Uterus (tissue), 3 donors: ENCODE measurements at regions not wholly inside any gene's neighbourhood (a gene's known extent, or its start where the extent isn't known, plus 50 kb on each side); places are given as distances from the start of the nearest gene placed in this dataset.

Experiments used
- DNase-seq, 2 donors: peaks; one replicate each; pipeline ENCODE4 v3.0.0-alpha.2; 2019 to 2020
- H3K27ac ChIP-seq, 2 donors: fragments of 200-600 bp; sonication (generic); 1 replicate in 1 of 2; 2 replicates in 1 of 2; pipeline ENCODE4 v1.5.1; 2016 to 2018
- H3K27me3 ChIP-seq, 2 donors: fragments of 200-600 bp; sonication (generic); one replicate each; pipeline ENCODE4 v1.5.1; 2018 to 2019; ENCODE audit warnings: control low read depth in 1 of 2
- H3K36me3 ChIP-seq, 2 donors: fragments of 200-600 bp; sonication (generic); one replicate each; pipeline ENCODE4 v1.5.1; 2019; ENCODE audit warnings: control low read depth in 1 of 2
- H3K4me1 ChIP-seq, 2 donors: fragments of 200-600 bp; sonication (generic); one replicate each; pipeline ENCODE4 v1.5.1; 2018 to 2019; ENCODE audit warnings: control low read depth in 1 of 2
- H3K4me3 ChIP-seq, 2 donors: fragments of 200-600 bp; sonication (generic); 1 replicate in 1 of 2; 2 replicates in 1 of 2; pipeline ENCODE4 v1.5.1; 2018 to 2019; ENCODE audit warnings: mild to moderate bottlenecking in 1 of 2
- H3K9me3 ChIP-seq, 2 donors: fragments of 200-600 bp; sonication (generic); one replicate each; pipeline ENCODE4 v1.5.1; 2019; ENCODE audit warnings: control low read depth in 1 of 2
- CTCF ChIP-seq, 4 experiments: fragments of 200-600 bp in 2 of 4; fragments of 450-650 bp in 2 of 4; sonication (generic) in 2 of 4; IDR thresholded peaks; one replicate each; pipeline ENCODE4 v1.5.1; 2016 to 2019; ENCODE audit warnings: antibody characterized with exemption in 4 of 4, mild to moderate bottlenecking in 2 of 4, moderate library complexity in 1 of 4
- POLR2A ChIP-seq, 2 donors: fragments of 450-650 bp; IDR thresholded peaks; one replicate each; pipeline ENCODE4 v1.6.1; 2016; ENCODE audit warnings: antibody characterized with exemption in 2 of 2, mild to moderate bottlenecking in 1 of 2, moderate library complexity in 1 of 2
- intact Hi-C: fragments of 100-400 bp; cut with DNase I; formaldehyde crosslinking; loops from one replicate; pipeline ENCODE4 v1.15.1; 2023; ENCODE audit warnings: low total_unique reads
- donor health status: DM: yes; HTN: yes; CAD: no.

GRCh38 chr3:147975165-147975564 is 566.0 kb downstream of the ZIC1 start:
- H3K4me3 ChIP-seq, result no peak overlapping the region
- intact Hi-C loops, result no loop called here
- H3K27me3 ChIP-seq, result no peaks in the 10 kb centered on the region
- no peaks in the 10 kb centered on the region for H3K9me3 ChIP-seq
- no peaks in the 10 kb centered on the region for H3K4me1 ChIP-seq
- no peaks in the 10 kb centered on the region for H3K36me3 ChIP-seq
- TF ChIP-seq POLR2A (IDR thresholded peaks at IDR 0.05) (no peak), CTCF (IDR thresholded peaks at IDR 0.05) (no peak)
- H3K27ac ChIP-seq, result no peak overlapping the region
- no peak for DNase-seq

GRCh38 chr3:147977001-147977400 is 567.8 kb downstream of the ZIC1 start:
- H3K4me3 ChIP-seq, result no peak overlapping the region
- intact Hi-C loops, result no loop called here
- H3K4me1 ChIP-seq, result no peaks in the 10 kb centered on the region
- no peak overlapping the region for H3K27ac ChIP-seq
- no peaks in the 10 kb centered on the region for H3K27me3 ChIP-seq
- no peaks in the 10 kb centered on the region for H3K36me3 ChIP-seq
- no peaks in the 10 kb centered on the region for H3K9me3 ChIP-seq
- no peak for DNase-seq
- TF ChIP-seq POLR2A (IDR thresholded peaks at IDR 0.05) (no peak), CTCF (IDR thresholded peaks at IDR 0.05) (no peak)

DNA sequence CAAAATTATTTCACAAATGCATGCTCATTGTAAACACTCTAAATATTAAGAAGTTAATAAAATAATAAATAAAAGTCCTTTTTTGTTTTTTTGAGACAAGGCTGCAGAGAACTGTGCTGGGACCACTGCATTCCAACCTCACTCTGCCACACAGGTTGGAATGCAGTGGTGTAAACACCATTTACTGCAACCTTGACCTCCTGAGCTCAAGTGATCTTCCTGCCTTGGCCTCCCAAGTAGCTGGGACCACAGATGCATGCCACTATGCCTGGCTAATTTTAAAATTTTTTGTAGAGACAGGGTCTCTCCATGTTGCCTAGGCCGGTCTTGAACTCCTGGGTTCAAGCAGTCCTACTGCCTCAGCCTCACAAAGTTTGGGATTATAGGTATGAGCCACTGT is 578.4 kb downstream of the ZIC1 start:
- intact Hi-C loops, result no loop called here
- Histone ChIP-seq H3K27ac (no peak overlapping the region), H3K27me3 (no peaks in the 10 kb centered on the region), H3K4me3 (no peak overlapping the region), H3K36me3 (no peaks in the 10 kb centered on the region), H3K4me1 (no peaks in the 10 kb centered on the region), H3K9me3 (no peaks in the 10 kb centered on the region)
- TF ChIP-seq CTCF (IDR thresholded peaks at IDR 0.05), result no peak
- no peak for TF ChIP-seq POLR2A (IDR thresholded peaks at IDR 0.05)
- no peak for DNase-seq

GRCh38 chr3:147989344-147989743 is 580.2 kb downstream of the ZIC1 start:
- Histone ChIP-seq H3K4me3 (no peak overlapping the region), H3K9me3 (no peaks in the 10 kb centered on the region), H3K27me3 (no peaks in the 10 kb centered on the region), H3K27ac (no peak overlapping the region), H3K36me3 (no peaks in the 10 kb centered on the region), H3K4me1 (no peaks in the 10 kb centered on the region)
- intact Hi-C loops, result no loop called here
- DNase-seq, result no peak
- no peak for TF ChIP-seq POLR2A (IDR thresholded peaks at IDR 0.05)
- TF ChIP-seq CTCF (IDR thresholded peaks at IDR 0.05), result no peak

GRCh38 chr3:148002705-148003205 is 593.6 kb downstream of the ZIC1 start:
- H3K27me3 ChIP-seq, result no peaks in the 10 kb centered on the region
- TF ChIP-seq POLR2A (IDR thresholded peaks at IDR 0.05) (no peak), CTCF (IDR thresholded peaks at IDR 0.05) (no peak)
- H3K4me3 ChIP-seq, result no peak overlapping the region
- H3K27ac ChIP-seq, result no peak overlapping the region
- no peak for DNase-seq
- H3K4me1 ChIP-seq, result no peaks in the 10 kb centered on the region
- intact Hi-C loops, result no loop called here
- no peaks in the 10 kb centered on the region for H3K9me3 ChIP-seq
- no peaks in the 10 kb centered on the region for H3K36me3 ChIP-seq
